ENCODE measurements at regions not wholly inside any gene's neighbourhood (a gene's known extent, or its start where the extent isn't known, plus 50 kb on each side); places are given as distances from the start of the nearest gene placed in this dataset.

GRCh38 chr13:59464926-59465325 is 698.8 kb downstream of the DIAPH3 start:
- H3K27me3 Mint-ChIP-seq (ENCODE audit: low read depth): peaks cover 26% of the 10 kb centered on the region
- ATAC-seq (no peak), DNase-seq (ENCODE audit: low spot score) (no peak)
- CTCF ChIA-PET: no interaction called here
- TF ChIP-seq NFE2L1 (CRISPR knock-in tag; IDR thresholded peaks at IDR 0.05): no peak
- TF ChIP-seq, protein P1, sequence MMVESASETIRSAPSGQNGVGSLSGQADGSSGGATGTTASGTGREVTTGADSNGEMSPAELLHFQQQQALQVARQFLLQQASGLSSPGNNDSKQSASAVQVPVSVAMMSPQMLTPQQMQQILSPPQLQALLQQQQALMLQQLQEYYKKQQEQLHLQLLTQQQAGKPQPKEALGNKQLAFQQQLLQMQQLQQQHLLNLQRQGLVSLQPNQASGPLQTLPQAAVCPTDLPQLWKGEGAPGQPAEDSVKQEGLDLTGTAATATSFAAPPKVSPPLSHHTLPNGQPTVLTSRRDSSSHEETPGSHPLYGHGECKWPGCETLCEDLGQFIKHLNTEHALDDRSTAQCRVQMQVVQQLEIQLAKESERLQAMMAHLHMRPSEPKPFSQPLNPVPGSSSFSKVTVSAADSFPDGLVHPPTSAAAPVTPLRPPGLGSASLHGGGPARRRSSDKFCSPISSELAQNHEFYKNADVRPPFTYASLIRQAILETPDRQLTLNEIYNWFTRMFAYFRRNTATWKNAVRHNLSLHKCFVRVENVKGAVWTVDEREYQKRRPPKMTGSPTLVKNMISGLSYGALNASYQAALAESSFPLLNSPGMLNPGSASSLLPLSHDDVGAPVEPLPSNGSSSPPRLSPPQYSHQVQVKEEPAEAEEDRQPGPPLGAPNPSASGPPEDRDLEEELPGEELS (CRISPR knock-in tag; IDR thresholded peaks at IDR 0.05): no peak
- no peak overlapping the region for H3K27ac Mint-ChIP-seq
- peaks cover 56% of the 10 kb centered on the region for H3K4me1 Mint-ChIP-seq
- H3K9me3 Mint-ChIP-seq: peaks cover 16% of the 10 kb centered on the region
- no peak overlapping the region for H3K4me3 Mint-ChIP-seq
- peaks cover 17% of the 10 kb centered on the region for H3K36me3 Mint-ChIP-seq
- POLR2A ChIA-PET: no interaction called here

GRCh38 chr13:59468396-59468795 is 695.3 kb downstream of the DIAPH3 start:
- CTCF ChIA-PET: interaction anchor here (1.5 kb wide), 1 partner anchor 9 kb away, joined by 4 read pairs; no protein-coding TSS in a partner anchor
- no peak for ATAC-seq
- Mint-ChIP-seq H3K9me3 (peaks cover 16% of the 10 kb centered on the region), H3K27ac (no peak overlapping the region), H3K4me1 (peaks cover 64% of the 10 kb centered on the region), H3K4me3 (no peak overlapping the region), H3K27me3 (ENCODE audit: low read depth) (peaks cover 59% of the 10 kb centered on the region), H3K36me3 (peaks cover 19% of the 10 kb centered on the region)
- TF ChIP-seq, protein P2, sequence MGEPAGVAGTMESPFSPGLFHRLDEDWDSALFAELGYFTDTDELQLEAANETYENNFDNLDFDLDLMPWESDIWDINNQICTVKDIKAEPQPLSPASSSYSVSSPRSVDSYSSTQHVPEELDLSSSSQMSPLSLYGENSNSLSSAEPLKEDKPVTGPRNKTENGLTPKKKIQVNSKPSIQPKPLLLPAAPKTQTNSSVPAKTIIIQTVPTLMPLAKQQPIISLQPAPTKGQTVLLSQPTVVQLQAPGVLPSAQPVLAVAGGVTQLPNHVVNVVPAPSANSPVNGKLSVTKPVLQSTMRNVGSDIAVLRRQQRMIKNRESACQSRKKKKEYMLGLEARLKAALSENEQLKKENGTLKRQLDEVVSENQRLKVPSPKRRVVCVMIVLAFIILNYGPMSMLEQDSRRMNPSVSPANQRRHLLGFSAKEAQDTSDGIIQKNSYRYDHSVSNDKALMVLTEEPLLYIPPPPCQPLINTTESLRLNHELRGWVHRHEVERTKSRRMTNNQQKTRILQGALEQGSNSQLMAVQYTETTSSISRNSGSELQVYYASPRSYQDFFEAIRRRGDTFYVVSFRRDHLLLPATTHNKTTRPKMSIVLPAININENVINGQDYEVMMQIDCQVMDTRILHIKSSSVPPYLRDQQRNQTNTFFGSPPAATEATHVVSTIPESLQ (CRISPR knock-in tag; IDR thresholded peaks at IDR 0.05): no peak
- no peak for TF ChIP-seq OVOL2 (CRISPR knock-in tag; IDR thresholded peaks at IDR 0.05; ENCODE audit: borderline replicate concordance)
- TF ChIP-seq SMAD3 (CRISPR knock-in tag; IDR thresholded peaks at IDR 0.05; ENCODE audit: borderline replicate concordance): no peak
- TF ChIP-seq NFE2L1 (CRISPR knock-in tag; IDR thresholded peaks at IDR 0.05): no peak
- no peak for DNase-seq (ENCODE audit: low spot score)
- POLR2A ChIA-PET: no interaction called here

- TF ChIP-seq ESRRA (CRISPR knock-in tag; IDR thresholded peaks at IDR 0.05; ENCODE audit: borderline replicate concordance) (no peak), ZNF138 (CRISPR knock-in tag; conservative IDR thresholded peaks at IDR 0.05) (no peak), TCF7 (CRISPR knock-in tag; IDR thresholded peaks at IDR 0.05; ENCODE audit: low read depth) (no peak), TEAD4 (CRISPR knock-in tag; IDR thresholded peaks at IDR 0.05) (no peak)
- TF ChIP-seq, protein P3, sequence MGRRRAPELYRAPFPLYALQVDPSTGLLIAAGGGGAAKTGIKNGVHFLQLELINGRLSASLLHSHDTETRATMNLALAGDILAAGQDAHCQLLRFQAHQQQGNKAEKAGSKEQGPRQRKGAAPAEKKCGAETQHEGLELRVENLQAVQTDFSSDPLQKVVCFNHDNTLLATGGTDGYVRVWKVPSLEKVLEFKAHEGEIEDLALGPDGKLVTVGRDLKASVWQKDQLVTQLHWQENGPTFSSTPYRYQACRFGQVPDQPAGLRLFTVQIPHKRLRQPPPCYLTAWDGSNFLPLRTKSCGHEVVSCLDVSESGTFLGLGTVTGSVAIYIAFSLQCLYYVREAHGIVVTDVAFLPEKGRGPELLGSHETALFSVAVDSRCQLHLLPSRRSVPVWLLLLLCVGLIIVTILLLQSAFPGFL (CRISPR knock-in tag; IDR thresholded peaks at IDR 0.05; ENCODE audit: borderline replicate concordance): no peak
- Mint-ChIP-seq H3K27me3 (ENCODE audit: low read depth) (peaks cover 60% of the 10 kb centered on the region), H3K4me1 (peaks cover 47% of the 10 kb centered on the region), H3K9me3 (peaks cover 16% of the 10 kb centered on the region), H3K4me3 (no peak overlapping the region), H3K27ac (no peak overlapping the region), H3K36me3 (peaks cover 19% of the 10 kb centered on the region)
- CTCF ChIA-PET: interaction anchor here (0.6 kb wide), 1 partner anchor 239 kb away, joined by 3 read pairs; no protein-coding TSS in a partner anchor
- POLR2A ChIA-PET: no interaction called here
- DNase-seq (ENCODE audit: low spot score): no peak
- ATAC-seq: no peak
Observed at GRCh38 chr13:59471106-59471505, 692.6 kb downstream of the DIAPH3 start.

- H3K36me3 Mint-ChIP-seq: peaks cover 19% of the 10 kb centered on the region
- peaks cover 43% of the 10 kb centered on the region for H3K4me1 Mint-ChIP-seq
- H3K27me3 Mint-ChIP-seq (ENCODE audit: low read depth): peaks cover 53% of the 10 kb centered on the region
- CTCF ChIA-PET: no interaction called here
- POLR2A ChIA-PET: no interaction called here
- no peak for ATAC-seq
- H3K4me3 Mint-ChIP-seq: no peak overlapping the region
- no peak for DNase-seq (ENCODE audit: low spot score)
- H3K9me3 Mint-ChIP-seq: peaks cover 16% of the 10 kb centered on the region
- no peak overlapping the region for H3K27ac Mint-ChIP-seq
- TF ChIP-seq, protein P4, sequence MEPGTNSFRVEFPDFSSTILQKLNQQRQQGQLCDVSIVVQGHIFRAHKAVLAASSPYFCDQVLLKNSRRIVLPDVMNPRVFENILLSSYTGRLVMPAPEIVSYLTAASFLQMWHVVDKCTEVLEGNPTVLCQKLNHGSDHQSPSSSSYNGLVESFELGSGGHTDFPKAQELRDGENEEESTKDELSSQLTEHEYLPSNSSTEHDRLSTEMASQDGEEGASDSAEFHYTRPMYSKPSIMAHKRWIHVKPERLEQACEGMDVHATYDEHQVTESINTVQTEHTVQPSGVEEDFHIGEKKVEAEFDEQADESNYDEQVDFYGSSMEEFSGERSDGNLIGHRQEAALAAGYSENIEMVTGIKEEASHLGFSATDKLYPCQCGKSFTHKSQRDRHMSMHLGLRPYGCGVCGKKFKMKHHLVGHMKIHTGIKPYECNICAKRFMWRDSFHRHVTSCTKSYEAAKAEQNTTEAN (CRISPR knock-in tag; IDR thresholded peaks at IDR 0.05): no peak
- TF ChIP-seq CBFB (CRISPR knock-in tag; IDR thresholded peaks at IDR 0.05; ENCODE audit: low read depth) (no peak), MAX (CRISPR knock-in tag; IDR thresholded peaks at IDR 0.05) (no peak), ZNF219 (CRISPR knock-in tag; IDR thresholded peaks at IDR 0.05; ENCODE audit: borderline replicate concordance) (no peak), SMAD3 (CRISPR knock-in tag; IDR thresholded peaks at IDR 0.05; ENCODE audit: borderline replicate concordance) (no peak), IRF1 (CRISPR knock-in tag; IDR thresholded peaks at IDR 0.05) (no peak), KAT7 (CRISPR knock-in tag; IDR thresholded peaks at IDR 0.05; ENCODE audit: borderline replicate concordance) (no peak)
- TF ChIP-seq, protein P5, sequence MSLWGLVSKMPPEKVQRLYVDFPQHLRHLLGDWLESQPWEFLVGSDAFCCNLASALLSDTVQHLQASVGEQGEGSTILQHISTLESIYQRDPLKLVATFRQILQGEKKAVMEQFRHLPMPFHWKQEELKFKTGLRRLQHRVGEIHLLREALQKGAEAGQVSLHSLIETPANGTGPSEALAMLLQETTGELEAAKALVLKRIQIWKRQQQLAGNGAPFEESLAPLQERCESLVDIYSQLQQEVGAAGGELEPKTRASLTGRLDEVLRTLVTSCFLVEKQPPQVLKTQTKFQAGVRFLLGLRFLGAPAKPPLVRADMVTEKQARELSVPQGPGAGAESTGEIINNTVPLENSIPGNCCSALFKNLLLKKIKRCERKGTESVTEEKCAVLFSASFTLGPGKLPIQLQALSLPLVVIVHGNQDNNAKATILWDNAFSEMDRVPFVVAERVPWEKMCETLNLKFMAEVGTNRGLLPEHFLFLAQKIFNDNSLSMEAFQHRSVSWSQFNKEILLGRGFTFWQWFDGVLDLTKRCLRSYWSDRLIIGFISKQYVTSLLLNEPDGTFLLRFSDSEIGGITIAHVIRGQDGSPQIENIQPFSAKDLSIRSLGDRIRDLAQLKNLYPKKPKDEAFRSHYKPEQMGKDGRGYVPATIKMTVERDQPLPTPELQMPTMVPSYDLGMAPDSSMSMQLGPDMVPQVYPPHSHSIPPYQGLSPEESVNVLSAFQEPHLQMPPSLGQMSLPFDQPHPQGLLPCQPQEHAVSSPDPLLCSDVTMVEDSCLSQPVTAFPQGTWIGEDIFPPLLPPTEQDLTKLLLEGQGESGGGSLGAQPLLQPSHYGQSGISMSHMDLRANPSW (CRISPR knock-in tag; conservative IDR thresholded peaks at IDR 0.05; ENCODE audit: low read depth): no peak
Observed at GRCh38 chr13:59472134-59472533, 691.6 kb downstream of the DIAPH3 start.

All from WTC11 (cell line).